Adrenal gland (tissue), 9 donors: ENCODE measurements at regions not wholly inside any gene's neighbourhood (a gene's known extent, or its start where the extent isn't known, plus 50 kb on each side); places are given as distances from the start of the nearest gene placed in this dataset.

ENCODE experiments used
- DNase-seq, 7 donors: peaks; one replicate each; pipeline ENCODE4 v3.0.0-alpha.2; 2019 to 2020
- H3K27ac ChIP-seq, 5 donors: fragments of 200-600 bp; sonication (generic) in 4 of 5; 1 replicate in 3 of 5; 2 replicates in 2 of 5; pipeline versions ENCODE4 v1.5.1 to v1.8.0; 2016 to 2020; ENCODE audit warnings: mild to moderate bottlenecking in 1 of 5
- H3K27me3 ChIP-seq: fragments of 200-600 bp; 2 replicates; pipeline ENCODE4 v1.8.0; 2021
- H3K36me3 ChIP-seq, 2 donors: fragments of 200-600 bp; replicated peaks in 1 of 2; 1 replicate in 1 of 2; 2 replicates in 1 of 2; pipeline versions ENCODE4 v1.5.1 to v1.8.0; 2018 to 2022
- H3K4me1 ChIP-seq, 2 donors: fragments of 200-600 bp; replicated peaks in 1 of 2; 1 replicate in 1 of 2; 2 replicates in 1 of 2; pipeline versions ENCODE4 v1.5.1 to v1.8.0; 2018 to 2021
- H3K4me3 ChIP-seq, 4 donors: fragments of 200-600 bp; sonication (generic) in 3 of 4; one replicate each; pipeline ENCODE4 v1.5.1; 2016 to 2018
- H3K9me3 ChIP-seq, 3 donors: fragments of 200-600 bp; sonication (generic) in 1 of 3; replicated peaks in 1 of 3; 1 replicate in 2 of 3; 2 replicates in 1 of 3; pipeline versions ENCODE4 v1.5.1 to v1.8.0; 2016 to 2021
- POLR2A ChIP-seq, 2 donors: fragments of 450-650 bp; IDR thresholded peaks; one replicate each; pipeline ENCODE4 v1.6.1; 2017; ENCODE audit warnings: antibody characterized with exemption in 2 of 2, mild to moderate bottlenecking in 2 of 2, moderate library complexity in 1 of 2
- WGBS, 4 donors: extraction: QIAGEN DNeasy Blood & Tissue Kit in 2 of 4; methylation state at CpG; one replicate each; pipeline versions ENCODE4 v1.1.5 to v1.1.7; 2013 to 2017; 5-methylcytosine and 5-hydroxymethylcytosine counted together
- intact Hi-C, 2 donors: fragments of 100-400 bp; cut with DNase I; formaldehyde crosslinking; loops; one replicate each; pipeline versions ENCODE4 v1.14.1 to v1.15.0; 2022 to 2023
- TF ChIP-seq, protein P1 (sequence below), 6 experiments: fragments of 450-650 bp in 4 of 6; fragments of 200-600 bp in 2 of 6; sonication (generic) in 1 of 6; IDR thresholded peaks; 1 replicate in 5 of 6; 2 replicates in 1 of 6; pipeline versions ENCODE4 v1.5.1 to v1.8.0; 2016 to 2021; ENCODE audit warnings: antibody characterized with exemption in 6 of 6, mild to moderate bottlenecking in 2 of 6, moderate library complexity in 1 of 6
- donor health status: healthy with polysubstance abuse.
- donor health status: Bipolar disorder and iron deficiency.
- donor health status: DM: yes; HTN: yes; CAD: no.
- donor health status: DM: no; HTN: no; CAD: no.
- donor health status: DM: no; HTN: no; CAD: no.

DNA sequence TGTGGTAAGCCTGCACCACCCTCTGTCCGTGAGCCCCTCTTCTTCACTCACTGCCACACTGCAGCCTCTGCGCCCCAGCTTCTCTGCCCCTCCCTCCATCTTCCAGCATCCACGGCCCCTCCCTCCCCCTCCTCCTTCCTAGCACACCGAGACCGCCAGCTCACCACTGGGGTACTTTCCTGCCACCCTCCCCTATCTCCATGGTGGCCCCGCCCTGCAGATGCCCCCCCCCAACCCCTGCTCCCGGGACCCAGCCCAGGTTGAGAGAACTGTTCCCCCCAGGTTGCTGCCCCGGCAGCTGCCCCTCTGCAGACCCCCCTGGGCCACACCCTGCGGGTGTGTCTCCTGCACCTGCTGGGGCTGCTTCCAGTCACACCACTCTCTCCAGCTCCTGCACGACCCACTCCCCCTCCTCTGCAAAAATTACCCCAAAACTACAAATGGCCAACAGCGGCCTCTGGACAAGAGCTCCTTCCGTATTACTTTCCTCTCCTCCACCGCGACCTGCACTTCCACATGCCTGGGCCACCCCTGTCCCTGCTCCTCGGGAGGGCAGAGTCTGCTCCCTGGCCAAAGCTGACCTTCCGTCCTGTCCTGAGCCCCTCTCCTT lies 209.2 kb upstream of the PPP2R2D start:
- TF ChIP-seq, protein P1, sequence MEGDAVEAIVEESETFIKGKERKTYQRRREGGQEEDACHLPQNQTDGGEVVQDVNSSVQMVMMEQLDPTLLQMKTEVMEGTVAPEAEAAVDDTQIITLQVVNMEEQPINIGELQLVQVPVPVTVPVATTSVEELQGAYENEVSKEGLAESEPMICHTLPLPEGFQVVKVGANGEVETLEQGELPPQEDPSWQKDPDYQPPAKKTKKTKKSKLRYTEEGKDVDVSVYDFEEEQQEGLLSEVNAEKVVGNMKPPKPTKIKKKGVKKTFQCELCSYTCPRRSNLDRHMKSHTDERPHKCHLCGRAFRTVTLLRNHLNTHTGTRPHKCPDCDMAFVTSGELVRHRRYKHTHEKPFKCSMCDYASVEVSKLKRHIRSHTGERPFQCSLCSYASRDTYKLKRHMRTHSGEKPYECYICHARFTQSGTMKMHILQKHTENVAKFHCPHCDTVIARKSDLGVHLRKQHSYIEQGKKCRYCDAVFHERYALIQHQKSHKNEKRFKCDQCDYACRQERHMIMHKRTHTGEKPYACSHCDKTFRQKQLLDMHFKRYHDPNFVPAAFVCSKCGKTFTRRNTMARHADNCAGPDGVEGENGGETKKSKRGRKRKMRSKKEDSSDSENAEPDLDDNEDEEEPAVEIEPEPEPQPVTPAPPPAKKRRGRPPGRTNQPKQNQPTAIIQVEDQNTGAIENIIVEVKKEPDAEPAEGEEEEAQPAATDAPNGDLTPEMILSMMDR (IDR thresholded peaks at IDR 0.05), result no peak
- no peak for TF ChIP-seq POLR2A (IDR thresholded peaks at IDR 0.05)
- H3K9me3 ChIP-seq, result no peaks in the 10 kb centered on the region
- no peak overlapping the region for H3K4me3 ChIP-seq
- no peaks in the 10 kb centered on the region for H3K27me3 ChIP-seq
- 75 to 80% (median 78%) methylated on average over 14 to 16 of the region's 16 CpGs for WGBS, 4 donors
- intact Hi-C loops, result no loop called here
- DNase-seq, result no peak
- H3K4me1 ChIP-seq, result no peaks in the 10 kb centered on the region
- no peak overlapping the region for H3K27ac ChIP-seq
- H3K36me3 ChIP-seq, result no peaks in the 10 kb centered on the region

DNA sequence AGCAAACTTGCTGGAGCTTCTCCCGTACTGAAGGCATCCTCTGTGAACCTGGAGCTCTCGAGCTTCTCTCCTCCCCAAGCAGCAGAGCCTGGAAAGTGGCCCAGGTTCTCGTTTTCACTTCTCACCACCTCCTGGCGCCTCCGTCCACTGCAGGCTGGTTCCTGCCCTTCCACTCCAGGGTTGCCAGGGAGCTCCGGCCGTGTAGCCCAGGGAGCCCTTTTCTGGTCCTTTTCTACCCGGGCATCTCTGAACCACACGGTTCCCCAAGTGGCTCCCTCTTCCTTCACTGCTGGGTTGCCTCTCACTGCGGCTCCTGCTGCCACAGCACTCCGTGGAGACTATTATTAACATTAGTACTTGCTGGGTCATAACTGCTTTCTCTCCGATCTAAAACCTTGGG lies 208.6 kb upstream of the PPP2R2D start:
- Histone ChIP-seq H3K27me3 (no peaks in the 10 kb centered on the region), H3K4me1 (no peaks in the 10 kb centered on the region), H3K36me3 (no peaks in the 10 kb centered on the region), H3K4me3 (no peak overlapping the region), H3K27ac (no peak overlapping the region), H3K9me3 (no peaks in the 10 kb centered on the region)
- 58 to 70% (median 66%) methylated on average over 12 of the region's 12 CpGs for WGBS, 4 donors
- TF ChIP-seq, protein P1 (IDR thresholded peaks at IDR 0.05), result no peak
- no peak for TF ChIP-seq POLR2A (IDR thresholded peaks at IDR 0.05)
- no peak for DNase-seq
- intact Hi-C loops, result no loop called here

DNA sequence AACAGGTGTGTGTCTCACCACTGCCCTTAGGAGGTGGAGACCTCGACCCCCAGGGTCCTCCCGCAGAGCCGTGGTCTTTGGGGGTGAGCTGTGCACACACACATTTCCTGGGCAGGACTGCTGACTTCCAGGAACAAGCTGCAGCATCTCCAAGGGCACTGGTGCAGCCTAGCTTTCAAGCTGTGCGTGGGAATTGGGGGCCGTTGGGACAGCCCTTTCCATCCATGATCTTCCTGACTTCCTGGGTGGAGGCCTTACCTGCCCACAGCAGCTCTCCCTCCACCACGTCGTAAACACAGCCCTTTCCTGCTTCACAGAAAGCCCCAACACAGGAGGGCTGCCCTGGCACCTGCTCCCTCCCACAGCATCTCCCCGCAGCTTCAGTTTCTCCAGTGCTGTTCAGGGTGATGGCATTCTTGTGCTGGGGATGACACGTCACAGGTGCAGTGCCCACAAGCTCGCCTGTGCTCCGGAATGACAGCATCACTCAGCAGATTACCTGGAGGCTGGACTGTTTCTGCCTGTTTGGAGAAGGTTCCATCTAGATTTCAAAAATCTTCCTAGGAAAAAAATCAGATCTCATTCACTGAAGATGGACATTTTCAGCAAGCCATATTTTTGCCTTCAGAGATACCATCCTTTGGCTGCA lies 208.0 kb upstream of the PPP2R2D start:
- 54 to 73% (median 67%) methylated on average over 6 to 11 of the region's 11 CpGs for WGBS, 4 donors
- DNase-seq, result peak in 1 of 7 donors; percentile 2
- intact Hi-C loops, result no loop called here
- TF ChIP-seq, protein P1 (IDR thresholded peaks at IDR 0.05), result no peak
- TF ChIP-seq POLR2A (IDR thresholded peaks at IDR 0.05), result no peak
- H3K36me3 ChIP-seq, result no peaks in the 10 kb centered on the region
- H3K4me1 ChIP-seq, result no peaks in the 10 kb centered on the region
- H3K27me3 ChIP-seq, result no peaks in the 10 kb centered on the region
- H3K9me3 ChIP-seq, result no peaks in the 10 kb centered on the region
- no peak overlapping the region for H3K4me3 ChIP-seq
- H3K27ac ChIP-seq, result no peak overlapping the region

GRCh38 chr10:131693766-131694165 lies 207.0 kb upstream of the PPP2R2D start:
- Histone ChIP-seq H3K4me3 (no peak overlapping the region), H3K27ac (no peak overlapping the region), H3K27me3 (no peaks in the 10 kb centered on the region), H3K9me3 (no peaks in the 10 kb centered on the region), H3K36me3 (no peaks in the 10 kb centered on the region), H3K4me1 (no peaks in the 10 kb centered on the region)
- 81 to 89% (median 87%) methylated on average over 8 of the region's 8 CpGs for WGBS, 4 donors
- intact Hi-C loops, result no loop called here
- DNase-seq, result peak in 1 of 7 donors; percentile 0
- TF ChIP-seq, protein P1 (IDR thresholded peaks at IDR 0.05), result no peak
- TF ChIP-seq POLR2A (IDR thresholded peaks at IDR 0.05), result no peak
